ENCODE measurements at regions not wholly inside any gene's neighbourhood (a gene's known extent, or its start where the extent isn't known, plus 50 kb on each side); places are given as distances from the start of the nearest gene placed in this dataset.

GRCh38 chr3:176208283-176208682 lies 989.0 kb downstream of the TBL1XR1 start:
- TF ChIP-seq CTCF (IDR thresholded peaks at IDR 0.05 in 4 of 5, conservative IDR thresholded peaks at IDR 0.05 in 1 of 5) (no peak), POLR2A (IDR thresholded peaks at IDR 0.05) (no peak)

Measured in gastrocnemius medialis (tissue), 4 donors.